Karpas-422 (cell line): ENCODE measurements at regions not wholly inside any gene's neighbourhood (a gene's known extent, or its start where the extent isn't known, plus 50 kb on each side); places are given as distances from the start of the nearest gene placed in this dataset.
"Not testable (repeated sequence)": the region's sequence is repeated elsewhere in the genome, so short reads cannot be mapped to it uniquely, and the experiment has no call there.

Source experiments
- DNase-seq: peaks from one replicate; pipeline ENCODE4 v3.0.0-alpha.2; 2015
- H2AFZ ChIP-seq: fragments of 200-600 bp; sonication (generic); 2 replicates; pipeline ENCODE4 v1.6.1; 2014; ENCODE audit warnings: antibody characterized with exemption, low read length, mixed read lengths
- H3K27ac ChIP-seq: fragments of 200-600 bp; sonication (generic); 2 replicates; pipeline ENCODE4 v1.5.1; 2014; ENCODE audit warnings: mild to moderate bottlenecking, low read length, moderate library complexity
- H3K27me3 ChIP-seq: fragments of 200-600 bp; sonication (generic); 2 replicates; pipeline ENCODE4 v1.6.1; 2014; ENCODE audit warnings: low read length, mixed read lengths
- H3K36me3 ChIP-seq: fragments of 200-600 bp; sonication (generic); 2 replicates; pipeline ENCODE4 v1.6.1; 2014; ENCODE audit warnings: low read length, mixed read lengths; ENCODE audit not compliant: insufficient read depth
- H3K4me1 ChIP-seq: fragments of 200-600 bp; sonication (generic); 2 replicates; pipeline ENCODE4 v1.6.1; 2014; ENCODE audit warnings: mild to moderate bottlenecking, low read length, mixed read lengths
- H3K4me2 ChIP-seq: fragments of 200-600 bp; sonication (generic); 2 replicates; pipeline ENCODE4 v1.6.1; 2014; ENCODE audit warnings: low read length, low read depth, mild to moderate bottlenecking; ENCODE audit not compliant: poor library complexity, severe bottlenecking
- H3K4me3 ChIP-seq: fragments of 200-600 bp; sonication (generic); 2 replicates; pipeline ENCODE4 v1.5.1; 2014; ENCODE audit warnings: mild to moderate bottlenecking, antibody characterized with exemption, low read length, mixed read lengths
- H3K79me2 ChIP-seq: fragments of 200-600 bp; sonication (generic); 2 replicates; pipeline ENCODE4 v1.6.1; 2014; ENCODE audit warnings: mild to moderate bottlenecking, low read length, mixed read lengths
- H3K9ac ChIP-seq: fragments of 200-600 bp; sonication (generic); 2 replicates; pipeline ENCODE4 v1.6.0; 2014; ENCODE audit warnings: low read length
- H3K9me2 ChIP-seq: fragments of 200-600 bp; sonication (generic), shearing (Covaris generic); replicated peaks from 2 replicates; pipeline ENCODE4 v1.6.0; 2014; ENCODE audit warnings: mild to moderate bottlenecking, low read length, moderate library complexity; ENCODE audit not compliant: insufficient read depth
- H3K9me3 ChIP-seq: fragments of 300-700, 200-600 bp; sonication (generic); 2 replicates; pipeline ENCODE4 v1.6.1; 2014; ENCODE audit warnings: low read length, mixed read lengths
- H4K20me1 ChIP-seq: fragments of 200-600 bp; sonication (generic); 2 replicates; pipeline ENCODE4 v1.6.1; 2014; ENCODE audit warnings: mild to moderate bottlenecking, antibody characterized with exemption, low read length, low read depth; ENCODE audit not compliant: insufficient read depth

DNA sequence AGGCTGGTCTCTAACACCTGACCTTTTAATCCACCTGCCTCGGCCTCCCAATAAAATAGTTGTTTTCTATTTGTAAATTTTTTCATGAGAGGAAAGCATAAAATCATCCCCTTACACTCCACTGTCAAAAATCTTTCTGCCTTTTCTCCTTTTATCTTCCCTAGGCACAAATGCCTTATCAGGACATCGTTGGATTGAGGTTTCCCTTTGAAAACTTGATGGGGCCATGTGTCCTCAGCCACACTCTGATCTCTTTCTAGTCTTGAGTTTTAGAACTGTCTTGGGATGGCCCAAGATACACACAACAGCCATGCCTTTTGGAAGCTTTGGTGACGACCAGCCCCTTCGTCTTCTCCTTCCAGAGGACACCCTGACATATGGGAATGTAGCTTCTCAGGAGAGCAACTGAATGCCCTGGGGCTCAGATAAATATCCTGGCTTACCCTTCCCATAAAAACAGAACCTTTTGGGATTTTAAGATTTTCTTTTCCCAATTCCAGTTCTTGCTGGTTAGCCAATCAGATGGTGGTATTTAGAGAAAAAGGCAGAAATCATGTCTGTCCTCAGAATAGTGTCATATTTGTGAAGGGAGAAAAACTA, 112.4 kb downstream of the ZNF429 start:
- H3K36me3 ChIP-seq = no peaks in the 10 kb centered on the region
- no peak overlapping the region for H3K4me3 ChIP-seq
- H3K4me1 ChIP-seq = no peaks in the 10 kb centered on the region
- H3K9me2 ChIP-seq = no peaks in the 10 kb centered on the region
- no peaks in the 10 kb centered on the region for H4K20me1 ChIP-seq
- no peaks in the 10 kb centered on the region for H3K79me2 ChIP-seq
- no peak for DNase-seq
- H3K27me3 ChIP-seq = no peaks in the 10 kb centered on the region
- no peak overlapping the region for H2AFZ ChIP-seq
- no peak overlapping the region for H3K4me2 ChIP-seq
- H3K9ac ChIP-seq = no peak overlapping the region
- H3K9me3 ChIP-seq = no peaks in the 10 kb centered on the region
- no peak overlapping the region for H3K27ac ChIP-seq

DNA sequence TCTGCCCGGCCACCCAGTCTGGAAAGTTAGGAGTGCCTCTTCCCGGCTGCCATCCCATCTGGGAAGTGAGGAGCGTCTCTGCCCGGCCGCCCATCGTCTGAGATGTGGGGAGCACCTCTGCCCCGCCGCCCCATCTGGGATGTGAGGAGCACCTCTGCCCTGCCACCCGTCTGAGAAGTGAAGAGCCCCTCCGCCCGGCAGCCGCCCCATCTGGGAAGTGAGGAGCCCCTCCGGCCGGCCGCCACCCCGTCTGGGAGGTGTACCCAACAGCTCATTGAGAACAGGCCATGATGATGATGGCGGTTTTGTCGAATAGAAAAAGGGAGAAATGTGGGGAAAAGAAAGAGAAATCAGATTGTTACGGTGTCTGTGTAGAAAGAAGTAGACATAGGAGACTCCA, 109.4 kb downstream of the ZNF429 start:
- not testable (repeated sequence) for H3K9ac ChIP-seq, H3K79me2 ChIP-seq, H3K9me3 ChIP-seq, H3K27me3 ChIP-seq, H3K36me3 ChIP-seq, H3K9me2 ChIP-seq, H3K27ac ChIP-seq, H2AFZ ChIP-seq, DNase-seq, H3K4me2 ChIP-seq, H4K20me1 ChIP-seq, H3K4me1 ChIP-seq, H3K4me3 ChIP-seq

DNA sequence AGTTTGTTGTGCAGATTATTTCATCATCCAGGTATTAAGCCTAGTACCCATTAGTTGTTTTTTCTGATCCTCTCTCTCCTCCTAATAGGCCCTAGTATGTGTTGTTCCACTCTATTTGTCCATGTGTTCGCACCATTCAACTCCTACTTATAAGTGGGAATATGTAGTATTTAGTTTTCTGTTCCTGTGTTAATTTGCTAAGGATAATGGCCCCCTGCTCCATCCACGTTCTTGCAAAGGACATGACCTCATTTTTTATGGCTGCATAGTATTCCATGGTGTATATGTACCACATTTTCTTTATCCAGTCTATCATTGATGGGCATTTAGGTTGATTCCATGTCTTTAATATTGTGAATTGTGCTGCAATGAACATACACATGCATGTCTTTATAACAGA, 107.8 kb downstream of the ZNF429 start:
- H3K27ac ChIP-seq, H3K27me3 ChIP-seq, H2AFZ ChIP-seq: not testable (repeated sequence)

DNA sequence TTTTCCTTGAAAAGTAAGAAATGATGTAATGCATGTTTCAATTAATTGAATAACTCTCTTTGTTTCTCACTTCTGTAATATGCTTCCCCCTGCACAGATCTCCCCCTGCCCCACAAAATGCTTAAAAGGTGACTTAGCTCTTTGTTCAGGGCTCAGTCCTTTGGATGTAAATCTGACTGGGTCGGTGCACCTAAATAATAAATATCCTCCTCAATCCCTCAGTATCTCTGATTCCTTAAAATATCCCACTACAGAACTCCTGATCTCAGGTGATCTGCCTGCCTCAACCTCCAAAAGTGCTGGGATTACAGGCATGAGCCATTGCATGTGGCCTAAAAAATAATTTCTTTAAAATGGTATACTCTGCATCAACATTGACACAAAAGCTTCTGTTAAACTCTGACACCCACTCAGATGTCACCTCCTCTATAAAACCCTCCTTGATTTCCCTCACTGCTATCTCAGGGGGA, 107.0 kb downstream of the ZNF429 start:
- Histone ChIP-seq H3K4me1 (no peaks in the 10 kb centered on the region), H3K36me3 (no peaks in the 10 kb centered on the region), H3K9me3 (no peaks in the 10 kb centered on the region), H2AFZ (no peak overlapping the region), H3K27me3 (no peaks in the 10 kb centered on the region), H3K4me2 (no peak overlapping the region), H3K27ac (no peak overlapping the region), H4K20me1 (no peaks in the 10 kb centered on the region), H3K9ac (no peak overlapping the region), H3K9me2 (no peaks in the 10 kb centered on the region), H3K4me3 (no peak overlapping the region), H3K79me2 (no peaks in the 10 kb centered on the region)
- DNase-seq = no peak

More for the DNA sequence above, 107.8 kb downstream of the ZNF429 start:
- not testable (repeated sequence) for H3K9ac ChIP-seq, H3K9me2 ChIP-seq, H3K36me3 ChIP-seq, H3K4me1 ChIP-seq, H3K4me3 ChIP-seq, H4K20me1 ChIP-seq, H3K79me2 ChIP-seq, DNase-seq, H3K4me2 ChIP-seq, H3K9me3 ChIP-seq

DNA sequence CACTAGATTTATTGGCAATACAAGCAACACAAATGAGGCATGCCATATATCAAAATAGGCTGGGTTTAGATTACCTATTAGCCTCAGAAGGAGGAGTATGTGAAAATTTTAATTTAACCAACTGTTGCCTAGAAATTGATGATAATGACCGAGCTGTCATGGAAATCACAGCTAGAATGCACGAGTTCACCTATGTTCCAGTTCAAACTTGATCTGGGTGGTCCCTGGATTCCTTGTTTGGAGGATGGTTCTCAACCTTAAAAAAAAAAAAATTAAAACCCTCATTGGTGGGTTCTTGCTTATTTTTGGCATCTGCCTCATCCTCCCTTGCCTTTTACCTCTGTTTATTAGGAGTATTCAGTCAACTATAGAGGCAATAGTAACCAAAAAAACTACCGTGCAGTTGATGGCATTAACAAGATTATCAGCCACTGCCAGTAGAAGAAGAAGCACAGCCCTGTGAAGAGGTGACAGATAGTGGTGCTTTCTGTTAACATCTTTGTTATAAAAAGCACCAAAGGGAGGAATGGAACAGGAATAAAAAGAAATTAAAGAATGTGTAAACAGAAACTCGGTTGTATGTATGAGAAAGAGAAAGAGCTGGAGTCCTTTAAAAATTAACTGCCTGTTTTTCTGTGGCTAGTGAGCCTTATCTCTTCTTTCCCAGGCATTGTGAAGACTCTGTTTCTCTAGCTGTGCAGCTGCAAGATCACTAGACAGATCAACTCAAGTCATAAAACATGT, 106.4 kb downstream of the ZNF429 start:
- Histone ChIP-seq H3K36me3 (no peaks in the 10 kb centered on the region), H2AFZ (no peak overlapping the region), H3K9me2 (no peaks in the 10 kb centered on the region), H3K4me3 (no peak overlapping the region), H3K9ac (no peak overlapping the region), H3K4me2 (no peak overlapping the region), H3K9me3 (no peaks in the 10 kb centered on the region), H3K27me3 (no peaks in the 10 kb centered on the region), H4K20me1 (no peaks in the 10 kb centered on the region), H3K4me1 (no peaks in the 10 kb centered on the region), H3K27ac (no peak overlapping the region), H3K79me2 (no peaks in the 10 kb centered on the region)
- no peak for DNase-seq

DNA sequence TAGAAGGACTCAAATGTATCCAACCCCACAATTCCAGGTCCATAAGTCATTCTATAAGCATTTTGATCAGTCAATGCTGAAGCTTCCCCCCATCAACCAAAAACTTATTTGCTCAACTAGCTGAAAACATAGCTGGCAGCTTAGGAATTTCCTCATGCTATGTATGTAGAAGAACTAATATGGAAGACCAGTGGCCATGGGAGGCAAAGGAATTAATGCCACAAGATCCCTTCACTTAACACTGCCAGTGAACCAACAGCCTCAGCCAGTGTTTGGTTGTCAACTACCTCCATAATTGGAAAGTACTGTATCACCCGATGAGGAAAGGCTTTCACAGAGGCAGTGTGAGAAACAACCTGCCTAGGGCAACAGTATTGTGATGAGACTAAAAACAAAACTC, 105.4 kb downstream of the ZNF429 start:
- no peaks in the 10 kb centered on the region for H3K4me1 ChIP-seq

DNA sequence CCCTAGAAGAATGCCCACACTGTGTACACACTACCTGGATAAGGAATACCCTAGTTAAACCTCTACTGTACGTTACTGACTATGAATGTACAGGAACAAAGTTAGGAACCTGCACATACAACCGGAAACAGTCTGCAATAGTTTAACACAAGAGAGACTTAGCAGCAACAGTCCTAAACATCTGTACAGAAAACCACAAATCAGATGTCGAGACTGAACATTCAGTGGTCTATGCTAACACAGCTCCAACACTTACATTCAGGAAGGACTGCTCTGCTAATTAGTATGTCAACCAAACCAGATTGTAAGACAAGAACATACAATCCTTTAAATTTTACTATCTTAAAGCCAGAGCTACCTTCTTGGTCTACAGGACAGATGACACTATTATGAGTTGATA, 104.9 kb downstream of the ZNF429 start:
- H3K4me3 ChIP-seq = no peak overlapping the region
- H3K27ac ChIP-seq = no peak overlapping the region
- no peak for DNase-seq
- H3K9ac ChIP-seq = no peak overlapping the region
- no peaks in the 10 kb centered on the region for H3K4me1 ChIP-seq
- H4K20me1 ChIP-seq = no peaks in the 10 kb centered on the region
- no peaks in the 10 kb centered on the region for H3K79me2 ChIP-seq
- no peak overlapping the region for H2AFZ ChIP-seq
- no peaks in the 10 kb centered on the region for H3K27me3 ChIP-seq
- H3K9me2 ChIP-seq = no peaks in the 10 kb centered on the region
- no peak overlapping the region for H3K4me2 ChIP-seq
- no peaks in the 10 kb centered on the region for H3K9me3 ChIP-seq
- H3K36me3 ChIP-seq = no peaks in the 10 kb centered on the region

More for the DNA sequence above, 105.4 kb downstream of the ZNF429 start:
- Histone ChIP-seq H3K36me3 (no peaks in the 10 kb centered on the region), H4K20me1 (no peaks in the 10 kb centered on the region), H3K9me3 (no peaks in the 10 kb centered on the region), H3K27ac (no peak overlapping the region), H3K79me2 (no peaks in the 10 kb centered on the region), H3K9me2 (no peaks in the 10 kb centered on the region), H3K4me3 (no peak overlapping the region), H3K9ac (no peak overlapping the region), H2AFZ (no peak overlapping the region), H3K4me2 (no peak overlapping the region), H3K27me3 (no peaks in the 10 kb centered on the region)
- no peak for DNase-seq

DNA sequence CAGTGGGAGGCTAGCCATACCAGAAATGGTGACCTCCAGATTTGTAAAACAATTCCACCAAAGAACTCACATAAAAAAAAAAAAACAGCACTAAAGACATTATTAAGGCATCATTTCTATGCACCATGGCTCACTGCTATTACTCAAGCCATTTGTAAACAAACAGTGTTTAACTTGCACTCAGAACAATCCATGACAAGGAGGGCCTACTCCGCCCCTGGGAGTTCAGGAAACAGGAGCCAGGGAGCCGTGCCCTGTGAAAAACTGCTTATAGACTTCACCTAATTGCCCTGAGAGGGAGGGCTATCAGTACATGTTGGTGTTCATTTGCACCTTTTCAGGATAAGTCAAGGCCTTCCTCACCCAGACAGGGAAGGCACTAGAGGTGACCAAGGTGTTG, 103.2 kb downstream of the ZNF429 start:
- H4K20me1 ChIP-seq = no peaks in the 10 kb centered on the region
- H3K9me2 ChIP-seq = no peaks in the 10 kb centered on the region
- H3K9ac ChIP-seq = no peak overlapping the region
- DNase-seq = no peak
- no peak overlapping the region for H3K4me2 ChIP-seq
- H3K27me3 ChIP-seq = no peaks in the 10 kb centered on the region
- peaks cover 14% of the 10 kb centered on the region for H3K4me1 ChIP-seq
- no peaks in the 10 kb centered on the region for H3K36me3 ChIP-seq
- no peak overlapping the region for H3K4me3 ChIP-seq
- H2AFZ ChIP-seq = no peak overlapping the region
- no peaks in the 10 kb centered on the region for H3K9me3 ChIP-seq
- H3K27ac ChIP-seq = no peak overlapping the region
- no peaks in the 10 kb centered on the region for H3K79me2 ChIP-seq
